ENCODE measurements at regions not wholly inside any gene's neighbourhood (a gene's known extent, or its start where the extent isn't known, plus 50 kb on each side); places are given as distances from the start of the nearest gene placed in this dataset.

- no peak for TF ChIP-seq EP300 (IDR thresholded peaks at IDR 0.05)
- no peaks in the 10 kb centered on the region for H3K4me1 ChIP-seq (ENCODE audit: insufficient read depth)
- H3K27me3 ChIP-seq, result no peaks in the 10 kb centered on the region
- H3K9me3 ChIP-seq, result no peaks in the 10 kb centered on the region
- H3K36me3 ChIP-seq, result no peaks in the 10 kb centered on the region
- no peak overlapping the region for H3K4me3 ChIP-seq
- DNase-seq, result no peak
- 94 to 98% (median 97%) methylated on average over 3 of the region's 3 CpGs for WGBS, 3 donors
- intact Hi-C loops (cut with DNase I), result no loop called here
- no peak overlapping the region for H3K27ac ChIP-seq
Observed at GRCh38 chr5:84724181-84724580, 339.5 kb upstream of the EDIL3 start.

- Histone ChIP-seq H3K4me1 (ENCODE audit: insufficient read depth) (no peaks in the 10 kb centered on the region), H3K27me3 (no peaks in the 10 kb centered on the region), H3K9me3 (no peaks in the 10 kb centered on the region), H3K36me3 (no peaks in the 10 kb centered on the region), H3K4me3 (no peak overlapping the region), H3K27ac (no peak overlapping the region)
- DNase-seq, result no peak
- TF ChIP-seq EP300 (IDR thresholded peaks at IDR 0.05), result no peak
- TF ChIP-seq POLR2A (IDR thresholded peaks at IDR 0.05), result no peak
- no peak for TF ChIP-seq CTCF (IDR thresholded peaks at IDR 0.05)
- intact Hi-C loops (cut with DNase I), result no loop called here
- WGBS, 3 donors, result 82 to 89% (median 84%) methylated on average over 3 of the region's 3 CpGs
Observed at GRCh38 chr5:84718377-84718776, 333.7 kb upstream of the EDIL3 start.

GRCh38 chr5:84715686-84716085 is 331.0 kb upstream of the EDIL3 start:
- Histone ChIP-seq H3K27me3 (no peaks in the 10 kb centered on the region), H3K27ac (no peak overlapping the region), H3K9me3 (no peaks in the 10 kb centered on the region), H3K4me1 (ENCODE audit: insufficient read depth) (no peaks in the 10 kb centered on the region), H3K36me3 (no peaks in the 10 kb centered on the region), H3K4me3 (no peak overlapping the region)
- intact Hi-C loops (cut with DNase I), result no loop called here
- WGBS, 3 donors, result 89 to 91% (median 90%) methylated on average over 3 of the region's 3 CpGs
- TF ChIP-seq POLR2A (IDR thresholded peaks at IDR 0.05) (no peak), CTCF (IDR thresholded peaks at IDR 0.05) (no peak), EP300 (IDR thresholded peaks at IDR 0.05) (no peak)
- DNase-seq, result no peak

- TF ChIP-seq POLR2A (IDR thresholded peaks at IDR 0.05) (no peak), EP300 (IDR thresholded peaks at IDR 0.05) (no peak), CTCF (IDR thresholded peaks at IDR 0.05) (no peak)
- H3K9me3 ChIP-seq, result no peaks in the 10 kb centered on the region
- 94 to 99% (median 95%) methylated on average over 1 of the region's 1 CpG for WGBS, 3 donors
- no peak for DNase-seq
- H3K27ac ChIP-seq, result no peak overlapping the region
- no peaks in the 10 kb centered on the region for H3K4me1 ChIP-seq (ENCODE audit: insufficient read depth)
- no peak overlapping the region for H3K4me3 ChIP-seq
- no peaks in the 10 kb centered on the region for H3K27me3 ChIP-seq
- H3K36me3 ChIP-seq, result no peaks in the 10 kb centered on the region
- intact Hi-C loops (cut with DNase I), result no loop called here
Observed at GRCh38 chr5:84715091-84715490, 330.4 kb upstream of the EDIL3 start.

- WGBS, 3 donors, result 93 to 96% (median 95%) methylated on average over 1 of the region's 1 CpG
Observed at GRCh38 chr5:84709075-84709474, 324.4 kb upstream of the EDIL3 start.

More at GRCh38 chr5:84709075-84709474, 324.4 kb upstream of the EDIL3 start:
- Histone ChIP-seq H3K27ac (no peak overlapping the region), H3K4me3 (no peak overlapping the region), H3K4me1 (ENCODE audit: insufficient read depth) (no peaks in the 10 kb centered on the region), H3K9me3 (no peaks in the 10 kb centered on the region), H3K27me3 (no peaks in the 10 kb centered on the region), H3K36me3 (no peaks in the 10 kb centered on the region)
- no peak for DNase-seq
- TF ChIP-seq EP300 (IDR thresholded peaks at IDR 0.05), result no peak
- no peak for TF ChIP-seq CTCF (IDR thresholded peaks at IDR 0.05)
- TF ChIP-seq POLR2A (IDR thresholded peaks at IDR 0.05), result no peak
- intact Hi-C loops (cut with DNase I), result no loop called here

Measured in ovary (tissue), 7 donors.